ENCODE measurements at regions not wholly inside any gene's neighbourhood (a gene's known extent, or its start where the extent isn't known, plus 50 kb on each side); places are given as distances from the start of the nearest gene placed in this dataset.
"Not testable (repeated sequence)": the region's sequence is repeated elsewhere in the genome, so short reads cannot be mapped to it uniquely, and the experiment has no call there.

DNA sequence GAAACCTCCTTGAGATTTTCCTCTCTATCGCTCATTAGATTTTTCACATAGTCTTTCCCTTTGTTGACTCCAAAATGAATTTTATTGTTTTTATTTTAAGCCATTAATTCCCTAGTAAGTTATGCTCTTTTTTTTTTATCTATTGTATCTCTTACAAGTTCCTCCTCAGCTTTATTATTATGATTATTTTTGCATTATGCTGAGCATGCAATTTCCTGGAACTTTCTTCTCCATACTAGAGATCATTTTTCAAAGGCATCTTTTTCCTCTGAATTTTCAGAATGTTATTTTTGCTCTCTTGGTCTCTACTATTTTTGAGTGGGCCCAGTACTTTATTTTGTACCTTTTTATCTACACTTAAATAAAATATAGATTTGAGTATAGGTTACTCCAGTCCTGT lies 376.6 kb upstream of the SEMA6A start:
- no peak for DNase-seq (ENCODE audit: low spot score)

- peak; percentile 48 for DNase-seq (ENCODE audit: low spot score)
These were observed 373.3 kb upstream of the SEMA6A start for GRCh38 chr5:116947691-116948528.

DNA sequence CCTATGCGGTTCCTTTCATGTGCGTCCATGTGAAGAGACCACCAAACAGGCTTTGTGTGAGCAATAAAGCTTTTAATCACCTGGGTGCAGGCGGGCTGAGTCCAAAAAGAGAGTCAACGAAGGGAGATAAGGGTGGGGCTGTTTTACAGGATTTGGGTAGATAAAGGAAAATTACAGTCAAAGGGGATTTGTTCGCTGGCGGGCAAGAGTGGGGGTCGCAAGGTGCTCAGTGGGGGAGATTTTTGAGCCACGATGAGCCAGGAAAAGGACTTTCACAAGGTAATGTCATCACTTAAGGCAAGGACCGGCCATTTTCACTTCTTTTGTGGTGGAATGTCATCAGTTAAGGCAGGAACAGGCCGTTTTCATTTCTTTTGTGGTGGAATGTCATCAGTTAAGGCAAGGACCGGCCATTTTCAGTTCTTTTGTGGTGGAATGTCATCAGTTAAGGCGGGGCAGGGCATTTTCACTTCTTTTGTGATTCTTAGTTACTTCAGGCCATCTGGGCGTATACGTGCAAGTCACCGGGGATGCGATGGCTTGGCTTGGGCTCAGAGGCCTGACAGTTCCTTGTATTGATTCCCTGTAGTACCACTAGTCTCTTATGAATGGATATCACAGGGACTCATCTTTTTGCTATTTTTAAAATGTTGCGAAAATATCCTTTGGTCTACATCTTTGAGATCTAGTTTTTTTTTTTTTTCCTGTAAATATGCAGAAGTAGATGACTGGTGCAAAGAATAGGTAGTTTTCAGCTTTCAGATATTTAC lies 371.2 kb upstream of the SEMA6A start:
- not testable (repeated sequence) for DNase-seq (ENCODE audit: low spot score)

DNA sequence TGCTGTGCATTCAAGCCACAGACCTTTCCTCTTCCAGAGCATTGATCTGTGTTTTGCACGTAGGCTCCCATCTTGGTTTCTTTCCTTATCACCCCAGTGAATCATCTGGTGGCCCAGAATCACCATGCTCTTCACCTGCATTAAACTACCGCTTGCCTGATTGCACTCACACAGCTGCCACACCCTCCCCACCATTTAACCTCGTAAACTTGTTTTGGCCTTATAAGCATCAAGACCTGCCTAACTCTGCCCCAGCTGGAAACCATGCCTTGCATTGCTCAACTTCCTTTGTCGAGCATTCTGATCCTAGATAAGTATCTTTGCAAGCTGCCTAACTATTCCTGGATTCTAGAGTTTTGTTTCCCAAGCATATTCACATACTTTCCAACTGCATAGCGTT lies 369.6 kb upstream of the SEMA6A start:
- no peak for DNase-seq (ENCODE audit: low spot score)

DNA sequence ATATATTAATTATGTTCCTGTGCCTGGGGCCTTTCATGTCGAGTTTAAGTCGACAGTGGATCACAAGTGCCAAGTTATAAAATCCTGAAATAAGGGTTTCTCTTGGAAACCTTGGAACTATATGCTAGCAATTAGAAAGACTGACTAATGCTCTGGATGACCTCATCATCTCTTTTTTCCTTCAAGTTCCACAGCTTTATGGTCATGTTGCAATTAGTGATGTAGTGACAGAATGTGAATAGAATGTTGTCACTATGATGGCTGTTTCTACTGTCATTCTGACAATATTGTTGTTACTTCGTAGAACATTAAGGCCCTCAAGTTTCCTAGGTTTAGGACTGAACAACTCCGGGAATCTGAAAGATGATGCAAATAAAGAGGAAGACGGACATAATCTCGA lies 368.0 kb upstream of the SEMA6A start:
- DNase-seq (ENCODE audit: low spot score), result no peak

GRCh38 chr5:116939641-116940040 lies 365.0 kb upstream of the SEMA6A start:
- DNase-seq (ENCODE audit: low spot score), result no peak

- DNase-seq (ENCODE audit: low spot score), result no peak
These were observed 363.9 kb upstream of the SEMA6A start for GRCh38 chr5:116938488-116938887.

DNA sequence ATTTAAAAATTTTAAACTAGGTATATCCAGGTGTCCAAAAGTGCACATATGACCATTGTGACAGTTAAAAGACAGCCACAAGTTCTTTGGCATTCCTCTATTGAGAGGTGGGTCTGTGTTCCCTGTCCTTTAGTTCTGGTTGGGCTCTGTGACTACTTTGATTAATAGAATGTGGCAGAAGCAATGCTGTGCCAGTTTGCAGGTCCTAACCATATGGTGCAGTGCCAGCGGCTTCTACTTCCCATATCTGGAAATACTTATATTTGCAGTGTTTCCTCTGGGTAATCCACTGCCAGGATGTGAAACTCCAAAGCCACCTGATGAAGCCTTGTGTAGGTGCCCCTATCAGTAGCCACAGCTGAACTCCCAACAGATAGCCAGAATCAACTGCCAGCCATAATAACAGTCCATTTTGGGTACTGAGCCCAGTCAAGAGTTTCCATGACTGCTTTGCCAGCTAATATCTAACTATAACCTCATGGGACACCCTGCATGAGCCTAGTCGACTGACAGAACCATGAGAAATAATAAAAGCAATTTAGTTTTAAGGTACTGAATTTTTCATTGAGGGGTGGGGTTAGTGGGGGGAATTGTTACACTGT lies 361.0 kb upstream of the SEMA6A start:
- no peak for DNase-seq (ENCODE audit: low spot score)

DNA sequence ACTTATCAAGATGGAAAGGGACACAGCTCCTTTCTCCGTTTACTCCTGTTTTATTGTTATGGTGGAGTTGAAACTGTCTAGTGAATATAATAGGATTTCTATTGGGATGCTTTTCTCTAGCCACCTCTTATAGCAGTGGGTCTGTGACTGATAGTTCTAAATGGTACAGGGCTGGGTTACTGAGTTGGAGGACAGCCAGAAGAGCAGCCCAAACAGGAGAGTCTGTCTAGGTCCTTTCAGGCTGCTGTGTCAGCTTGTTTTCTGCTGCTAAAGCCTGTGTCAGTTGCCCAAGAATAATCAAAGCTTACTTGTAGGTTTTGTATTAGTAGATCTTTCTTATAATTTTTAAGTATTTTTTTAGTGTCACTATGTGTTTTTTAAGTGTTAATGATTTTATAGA lies 356.0 kb upstream of the SEMA6A start:
- DNase-seq (ENCODE audit: low spot score), result no peak

DNA sequence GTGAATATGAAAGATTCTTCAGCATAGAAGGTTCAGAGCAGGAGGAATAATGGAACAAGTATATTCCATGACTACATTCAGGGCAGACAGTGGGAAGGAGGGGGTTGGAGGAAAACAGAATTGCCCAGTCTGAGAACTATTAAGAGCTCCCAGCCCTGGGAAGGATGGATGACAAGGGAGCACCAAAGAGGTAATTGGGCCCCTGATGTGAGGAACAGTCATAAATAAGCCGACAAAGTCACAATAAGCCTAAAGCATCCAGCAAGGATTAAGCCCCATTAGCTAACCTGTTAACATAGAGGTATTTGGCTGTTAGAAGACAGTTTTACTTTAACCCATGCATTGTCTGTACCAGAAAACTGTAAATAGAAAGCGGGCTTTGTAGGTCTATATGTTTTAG lies 348.7 kb upstream of the SEMA6A start:
- no peak for DNase-seq (ENCODE audit: low spot score)

GRCh38 chr5:116922532-116922931 lies 347.9 kb upstream of the SEMA6A start:
- DNase-seq (ENCODE audit: low spot score), result no peak

DNA sequence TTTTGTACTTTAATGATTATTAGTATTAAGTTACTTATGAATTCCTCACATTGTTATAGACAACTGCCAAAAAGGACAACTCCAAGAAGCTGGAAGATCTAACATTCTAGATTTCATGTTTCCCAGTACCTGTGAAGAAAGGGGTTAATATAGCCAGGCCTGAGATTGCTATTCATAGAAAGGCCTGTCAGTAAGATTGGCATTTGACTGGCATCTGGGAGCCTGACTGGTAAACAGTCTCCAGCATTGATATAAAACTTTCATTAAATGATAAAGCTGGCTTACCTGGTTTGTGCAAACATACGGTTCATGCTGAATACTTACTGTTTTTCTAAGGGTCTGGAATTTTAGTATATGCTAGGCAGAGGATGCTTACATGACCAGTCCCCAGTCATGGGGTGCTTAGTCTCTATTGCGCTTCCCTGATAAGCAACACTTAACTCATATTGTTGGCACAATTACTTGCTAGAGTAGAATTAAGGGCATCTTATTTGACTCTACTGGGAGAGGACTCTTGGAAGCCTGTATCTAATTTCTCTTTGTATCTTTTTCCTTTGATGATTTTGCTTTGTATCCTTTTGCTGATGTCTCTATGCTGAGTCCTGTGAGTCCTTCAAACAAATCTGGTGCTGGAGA lies 340.4 kb upstream of the SEMA6A start:
- no peak for DNase-seq (ENCODE audit: low spot score)

GRCh38 chr5:116912221-116912620 lies 337.6 kb upstream of the SEMA6A start:
- no peak for DNase-seq (ENCODE audit: low spot score)

- no peak for DNase-seq (ENCODE audit: low spot score)
These were observed 336.5 kb upstream of the SEMA6A start for GRCh38 chr5:116911074-116911473.

- DNase-seq (ENCODE audit: low spot score), result no peak
These were observed 333.9 kb upstream of the SEMA6A start for GRCh38 chr5:116908537-116908936.

DNA sequence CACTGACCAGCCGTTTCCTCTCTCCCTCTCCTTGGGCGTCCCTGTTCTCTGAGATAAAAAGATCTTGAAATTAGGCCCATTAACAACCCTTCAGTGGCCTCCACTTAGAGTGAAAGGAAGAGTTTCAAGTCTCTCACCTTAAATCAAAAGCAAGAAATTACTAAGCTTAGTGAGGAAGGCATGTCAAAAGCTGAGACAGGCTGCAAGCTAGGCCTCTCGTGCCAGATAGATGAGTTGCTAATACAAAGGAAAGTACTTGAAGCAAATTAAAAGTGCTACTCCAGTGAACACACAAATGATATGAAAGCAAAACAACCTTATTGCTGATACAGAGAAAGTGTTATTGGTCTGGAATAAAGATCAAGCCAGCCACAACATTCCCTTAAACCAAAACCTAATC lies 331.3 kb upstream of the SEMA6A start:
- DNase-seq (ENCODE audit: low spot score), result no peak

DNA sequence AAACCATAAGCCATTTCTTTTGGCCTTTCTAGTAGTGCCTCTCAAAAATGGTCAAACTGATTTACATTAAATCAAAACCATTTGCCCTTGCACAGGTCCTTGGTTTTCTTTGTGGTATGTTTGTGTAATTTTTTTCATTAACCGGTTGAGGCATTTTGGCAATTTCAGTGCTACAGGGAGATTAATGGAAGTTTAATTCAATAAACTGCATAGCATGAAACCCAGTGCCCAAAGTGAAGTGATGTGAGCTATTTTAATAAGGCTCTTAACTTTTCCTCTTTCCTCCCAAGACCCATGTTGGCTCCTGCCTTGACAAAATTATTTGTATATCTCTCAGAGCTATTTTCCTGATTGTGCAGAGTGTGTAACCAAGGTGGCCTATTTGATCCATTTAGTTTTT lies 326.2 kb upstream of the SEMA6A start:
- no peak for DNase-seq (ENCODE audit: low spot score)

DNA sequence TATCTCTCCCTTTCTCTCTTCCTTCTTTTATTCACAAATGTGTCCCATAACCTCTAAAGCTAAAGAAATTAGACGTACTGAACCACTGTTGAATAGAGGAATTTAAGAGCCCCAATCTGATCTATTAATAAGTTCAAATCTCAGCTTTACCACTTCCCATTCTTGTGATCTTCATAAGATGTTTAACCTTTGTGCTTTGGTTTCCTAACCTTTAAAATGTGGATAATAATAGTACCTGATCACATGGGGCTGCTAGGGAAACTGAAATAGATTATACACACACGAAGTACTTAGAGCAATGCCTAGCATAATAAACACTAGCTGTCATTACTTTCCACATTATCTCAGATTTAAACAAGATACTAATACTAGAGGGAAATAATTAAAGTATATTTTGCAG lies 324.3 kb upstream of the SEMA6A start:
- DNase-seq (ENCODE audit: low spot score), result no peak

DNA sequence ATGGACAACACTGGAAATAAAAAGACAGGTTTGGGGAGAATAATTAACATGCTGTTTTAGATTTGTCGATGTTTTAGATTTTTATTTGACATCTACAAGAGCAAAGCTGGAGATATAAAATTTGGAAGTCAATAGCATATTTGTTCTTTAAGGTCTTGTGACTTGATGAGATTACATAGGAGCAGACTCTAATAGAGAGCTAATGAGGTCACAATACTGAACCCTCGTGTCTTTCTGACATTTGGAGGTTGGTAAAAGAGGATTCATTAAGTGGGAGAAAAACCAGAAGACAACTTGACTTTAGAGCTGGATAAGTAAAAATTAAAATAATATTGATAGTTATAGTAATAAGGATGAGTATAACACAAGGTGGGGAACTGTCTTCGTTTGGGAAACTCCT lies 322.7 kb upstream of the SEMA6A start:
- DNase-seq (ENCODE audit: low spot score), result no peak

DNA sequence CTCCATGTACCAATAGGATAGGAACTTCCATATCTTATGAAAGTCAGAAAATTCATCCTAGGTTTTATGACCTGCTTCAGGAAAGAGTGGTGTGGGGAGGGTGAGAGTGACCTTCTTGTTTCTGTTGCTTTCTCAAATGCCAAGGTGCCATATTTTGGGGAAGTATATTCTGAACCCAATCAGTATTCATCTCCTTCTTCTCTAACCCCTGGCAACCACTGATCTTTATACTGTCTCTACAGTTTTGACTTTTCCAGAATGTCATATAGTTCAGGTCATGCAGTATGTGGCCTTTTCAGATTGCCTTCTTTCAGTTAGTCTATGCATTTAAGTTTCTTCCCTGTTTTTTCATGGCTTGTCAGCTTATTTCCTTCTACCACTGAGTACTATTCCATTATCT lies 321.4 kb upstream of the SEMA6A start:
- DNase-seq (ENCODE audit: low spot score), result no peak

DNA sequence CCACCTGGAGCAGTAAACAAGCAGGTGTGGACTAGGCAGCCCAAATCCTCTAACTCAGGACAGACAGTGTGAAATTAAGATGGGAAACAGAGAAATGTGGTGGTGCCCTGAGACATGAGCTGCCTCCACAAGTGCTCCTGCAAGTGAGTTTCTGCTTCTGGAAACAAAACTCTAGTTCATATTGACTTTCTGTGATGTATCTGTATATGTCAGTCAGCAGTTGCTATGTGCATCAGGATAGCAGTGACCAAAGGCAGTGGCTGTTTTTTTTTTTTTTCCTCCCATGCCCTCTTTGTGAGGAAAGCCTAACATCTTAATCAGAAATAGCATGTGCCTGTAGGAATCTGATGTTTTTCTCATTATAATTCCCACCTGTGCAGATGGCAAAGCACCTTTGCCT lies 318.4 kb upstream of the SEMA6A start:
- no peak for DNase-seq (ENCODE audit: low spot score)

DNA sequence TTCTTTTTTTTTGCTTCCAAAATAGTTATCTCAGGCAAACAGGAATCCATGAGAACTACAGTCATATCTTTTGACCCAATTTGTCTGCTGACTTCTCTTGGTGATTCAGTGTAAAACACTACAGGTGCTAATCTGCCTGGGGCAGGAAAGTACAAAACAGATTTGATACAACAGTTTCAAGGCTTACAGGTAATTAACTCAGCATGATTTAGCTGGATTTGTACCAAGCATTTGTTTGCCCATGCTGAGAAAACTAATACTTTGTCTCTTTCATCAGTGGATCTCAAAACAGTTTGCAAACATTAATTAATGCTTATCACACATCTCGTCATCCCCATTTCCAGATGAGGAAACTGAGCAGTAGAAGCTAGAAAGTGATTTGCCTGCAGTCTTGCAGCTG lies 312.5 kb upstream of the SEMA6A start:
- no peak for DNase-seq (ENCODE audit: low spot score)

GRCh38 chr5:116885825-116886224 lies 311.2 kb upstream of the SEMA6A start:
- DNase-seq (ENCODE audit: low spot score), result no peak
